ENCODE measurements at regions not wholly inside any gene's neighbourhood (a gene's known extent, or its start where the extent isn't known, plus 50 kb on each side); places are given as distances from the start of the nearest gene placed in this dataset.

GRCh38 chr11:13166036-13166435 is 111.6 kb upstream of the BMAL1 start:
- Histone ChIP-seq H3K27me3 (ENCODE audit: control insufficient read depth in 2 of 2, insufficient read depth in 2 of 2, low read length in 2 of 2) (no peaks in the 10 kb centered on the region), H3K9me3 (ENCODE audit: control insufficient read depth in 2 of 2, low read length in 2 of 2) (no peaks in the 10 kb centered on the region), H3K4me1 (ENCODE audit: control insufficient read depth in 2 of 2, insufficient read depth in 2 of 2, low read length in 2 of 2) (no peaks in the 10 kb centered on the region), H3K4me3 (ENCODE audit: low read length in 2 of 2) (no peak overlapping the region), H3K27ac (ENCODE audit: low read depth in 2 of 2, low read length in 2 of 2) (no peak overlapping the region), H3K36me3 (ENCODE audit: control insufficient read depth in 2 of 2, insufficient read depth in 2 of 2, low read length in 2 of 2) (no peaks in the 10 kb centered on the region), H3K9ac (ENCODE audit: low read depth in 1 of 2, low read length in 2 of 2) (no peak overlapping the region)

DNA sequence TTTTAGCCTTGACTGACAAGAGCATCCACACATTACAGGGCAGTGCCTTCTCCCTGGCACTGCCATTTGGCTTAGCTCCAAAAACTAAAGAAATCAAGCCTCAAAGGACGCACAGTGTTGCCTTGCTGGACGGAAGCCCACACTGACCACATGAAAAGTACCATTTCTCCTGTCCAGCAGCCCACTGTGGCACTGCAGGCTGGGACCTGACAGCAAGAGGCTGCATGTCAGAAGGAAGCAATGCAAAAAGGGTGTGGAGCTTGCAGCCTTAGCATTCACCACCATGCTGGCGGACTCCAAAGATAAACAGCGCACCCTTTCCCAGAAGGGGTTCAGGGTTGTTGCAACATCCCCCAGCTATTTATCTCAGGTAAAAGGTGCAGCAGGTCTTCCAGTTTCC is 109.3 kb upstream of the BMAL1 start:
- Histone ChIP-seq H3K9me3 (ENCODE audit: control insufficient read depth in 2 of 2, low read length in 2 of 2) (no peaks in the 10 kb centered on the region), H3K9ac (ENCODE audit: low read depth in 1 of 2, low read length in 2 of 2) (no peak overlapping the region), H3K36me3 (ENCODE audit: control insufficient read depth in 2 of 2, insufficient read depth in 2 of 2, low read length in 2 of 2) (no peaks in the 10 kb centered on the region), H3K27me3 (ENCODE audit: control insufficient read depth in 2 of 2, insufficient read depth in 2 of 2, low read length in 2 of 2) (no peaks in the 10 kb centered on the region), H3K27ac (ENCODE audit: low read depth in 2 of 2, low read length in 2 of 2) (no peak overlapping the region), H3K4me1 (ENCODE audit: control insufficient read depth in 2 of 2, insufficient read depth in 2 of 2, low read length in 2 of 2) (no peaks in the 10 kb centered on the region), H3K4me3 (ENCODE audit: low read length in 2 of 2) (no peak overlapping the region)

DNA sequence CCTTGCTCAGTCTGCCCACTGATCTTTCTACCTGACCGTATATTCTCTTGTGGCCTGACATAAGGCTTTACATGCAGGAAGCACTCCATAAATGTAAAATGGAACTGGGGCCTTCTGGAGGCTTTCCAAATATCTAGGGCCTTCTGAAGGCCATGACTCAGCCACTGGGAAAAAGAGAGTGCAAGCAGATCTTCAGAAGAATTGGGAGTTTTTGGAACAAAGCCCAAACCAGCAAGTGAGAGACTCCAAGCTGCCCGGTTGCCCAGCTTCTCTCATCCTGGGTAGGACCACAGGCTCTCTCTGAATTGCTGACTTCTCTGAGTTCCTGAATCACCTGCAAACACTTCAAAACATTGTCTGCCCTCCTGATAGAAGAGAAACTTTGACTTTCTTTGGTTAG is 107.9 kb upstream of the BMAL1 start:
- no peaks in the 10 kb centered on the region for H3K9me3 ChIP-seq (ENCODE audit: control insufficient read depth in 2 of 2, low read length in 2 of 2)
- H3K27me3 ChIP-seq (ENCODE audit: control insufficient read depth in 2 of 2, insufficient read depth in 2 of 2, low read length in 2 of 2) = no peaks in the 10 kb centered on the region
- no peak overlapping the region for H3K9ac ChIP-seq (ENCODE audit: low read depth in 1 of 2, low read length in 2 of 2)
- no peaks in the 10 kb centered on the region for H3K36me3 ChIP-seq (ENCODE audit: control insufficient read depth in 2 of 2, insufficient read depth in 2 of 2, low read length in 2 of 2)
- H3K4me3 ChIP-seq (ENCODE audit: low read length in 2 of 2) = no peak overlapping the region
- H3K4me1 ChIP-seq (ENCODE audit: control insufficient read depth in 2 of 2, insufficient read depth in 2 of 2, low read length in 2 of 2) = no peaks in the 10 kb centered on the region
- H3K27ac ChIP-seq (ENCODE audit: low read depth in 2 of 2, low read length in 2 of 2) = no peak overlapping the region

- H3K9ac ChIP-seq (ENCODE audit: low read depth in 1 of 2, low read length in 2 of 2) = no peak overlapping the region
- H3K4me3 ChIP-seq (ENCODE audit: low read length in 2 of 2) = no peak overlapping the region
- no peak overlapping the region for H3K27ac ChIP-seq (ENCODE audit: low read depth in 2 of 2, low read length in 2 of 2)
- H3K9me3 ChIP-seq (ENCODE audit: control insufficient read depth in 2 of 2, low read length in 2 of 2) = no peaks in the 10 kb centered on the region
- no peaks in the 10 kb centered on the region for H3K4me1 ChIP-seq (ENCODE audit: control insufficient read depth in 2 of 2, insufficient read depth in 2 of 2, low read length in 2 of 2)
- H3K27me3 ChIP-seq (ENCODE audit: control insufficient read depth in 2 of 2, insufficient read depth in 2 of 2, low read length in 2 of 2) = no peaks in the 10 kb centered on the region
- no peaks in the 10 kb centered on the region for H3K36me3 ChIP-seq (ENCODE audit: control insufficient read depth in 2 of 2, insufficient read depth in 2 of 2, low read length in 2 of 2)
These were observed 103.5 kb upstream of the BMAL1 start for GRCh38 chr11:13174090-13174489.

- no peak overlapping the region for H3K27ac ChIP-seq (ENCODE audit: low read depth in 2 of 2, low read length in 2 of 2)
- H3K27me3 ChIP-seq (ENCODE audit: control insufficient read depth in 2 of 2, insufficient read depth in 2 of 2, low read length in 2 of 2) = no peaks in the 10 kb centered on the region
- H3K4me3 ChIP-seq (ENCODE audit: low read length in 2 of 2) = no peak overlapping the region
- no peaks in the 10 kb centered on the region for H3K9me3 ChIP-seq (ENCODE audit: control insufficient read depth in 2 of 2, low read length in 2 of 2)
- H3K36me3 ChIP-seq (ENCODE audit: control insufficient read depth in 2 of 2, insufficient read depth in 2 of 2, low read length in 2 of 2) = no peaks in the 10 kb centered on the region
- no peak overlapping the region for H3K9ac ChIP-seq (ENCODE audit: low read depth in 1 of 2, low read length in 2 of 2)
- H3K4me1 ChIP-seq (ENCODE audit: control insufficient read depth in 2 of 2, insufficient read depth in 2 of 2, low read length in 2 of 2) = no peaks in the 10 kb centered on the region
These were observed 94.3 kb upstream of the BMAL1 start for GRCh38 chr11:13183094-13183825.

- no peaks in the 10 kb centered on the region for H3K9me3 ChIP-seq (ENCODE audit: control insufficient read depth in 2 of 2, low read length in 2 of 2)
- H3K4me1 ChIP-seq (ENCODE audit: control insufficient read depth in 2 of 2, insufficient read depth in 2 of 2, low read length in 2 of 2) = no peaks in the 10 kb centered on the region
- H3K36me3 ChIP-seq (ENCODE audit: control insufficient read depth in 2 of 2, insufficient read depth in 2 of 2, low read length in 2 of 2) = no peaks in the 10 kb centered on the region
- H3K4me3 ChIP-seq (ENCODE audit: low read length in 2 of 2) = no peak overlapping the region
- no peaks in the 10 kb centered on the region for H3K27me3 ChIP-seq (ENCODE audit: control insufficient read depth in 2 of 2, insufficient read depth in 2 of 2, low read length in 2 of 2)
- H3K27ac ChIP-seq (ENCODE audit: low read depth in 2 of 2, low read length in 2 of 2) = no peak overlapping the region
- H3K9ac ChIP-seq (ENCODE audit: low read depth in 1 of 2, low read length in 2 of 2) = no peak overlapping the region
These were observed 93.8 kb upstream of the BMAL1 start for GRCh38 chr11:13183826-13184196.

DNA sequence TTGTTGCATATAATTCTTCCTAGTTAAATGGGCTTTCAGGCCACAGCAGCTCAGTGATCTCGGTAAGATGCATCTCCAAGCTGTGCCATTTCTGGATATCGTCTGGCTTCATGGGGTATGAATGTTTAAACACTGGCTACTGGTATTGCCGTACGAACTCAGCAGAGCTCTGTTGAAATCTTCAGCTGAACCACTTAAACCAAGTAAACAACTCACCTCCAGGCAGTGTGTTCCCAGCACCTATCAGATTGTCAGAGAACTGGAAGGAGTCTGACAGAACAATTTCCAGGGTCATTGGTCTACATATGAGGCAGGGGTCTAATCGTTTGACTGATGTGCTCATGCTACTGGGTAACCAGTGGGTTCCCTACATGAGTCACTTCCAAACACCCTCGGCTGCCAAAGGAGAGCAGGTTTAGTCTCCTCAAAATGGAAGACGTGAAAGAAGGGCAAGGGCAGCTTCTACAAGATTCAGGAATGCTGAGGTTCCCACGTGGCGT is 93.2 kb upstream of the BMAL1 start:
- Histone ChIP-seq H3K4me3 (ENCODE audit: low read length in 2 of 2) (no peak overlapping the region), H3K27ac (ENCODE audit: low read depth in 2 of 2, low read length in 2 of 2) (no peak overlapping the region), H3K9me3 (ENCODE audit: control insufficient read depth in 2 of 2, low read length in 2 of 2) (no peaks in the 10 kb centered on the region), H3K9ac (ENCODE audit: low read depth in 1 of 2, low read length in 2 of 2) (no peak overlapping the region), H3K36me3 (ENCODE audit: control insufficient read depth in 2 of 2, insufficient read depth in 2 of 2, low read length in 2 of 2) (no peaks in the 10 kb centered on the region), H3K4me1 (ENCODE audit: control insufficient read depth in 2 of 2, insufficient read depth in 2 of 2, low read length in 2 of 2) (no peaks in the 10 kb centered on the region), H3K27me3 (ENCODE audit: control insufficient read depth in 2 of 2, insufficient read depth in 2 of 2, low read length in 2 of 2) (no peaks in the 10 kb centered on the region)

- Histone ChIP-seq H3K4me1 (ENCODE audit: control insufficient read depth in 2 of 2, insufficient read depth in 2 of 2, low read length in 2 of 2) (no peaks in the 10 kb centered on the region), H3K9me3 (ENCODE audit: control insufficient read depth in 2 of 2, low read length in 2 of 2) (no peaks in the 10 kb centered on the region), H3K27ac (ENCODE audit: low read depth in 2 of 2, low read length in 2 of 2) (no peak overlapping the region), H3K27me3 (ENCODE audit: control insufficient read depth in 2 of 2, insufficient read depth in 2 of 2, low read length in 2 of 2) (no peaks in the 10 kb centered on the region), H3K9ac (ENCODE audit: low read depth in 1 of 2, low read length in 2 of 2) (no peak overlapping the region), H3K36me3 (ENCODE audit: control insufficient read depth in 2 of 2, insufficient read depth in 2 of 2, low read length in 2 of 2) (no peaks in the 10 kb centered on the region), H3K4me3 (ENCODE audit: low read length in 2 of 2) (no peak overlapping the region)
These were observed 89.4 kb upstream of the BMAL1 start for GRCh38 chr11:13188179-13188578.

- H3K36me3 ChIP-seq (ENCODE audit: control insufficient read depth in 2 of 2, insufficient read depth in 2 of 2, low read length in 2 of 2) = no peaks in the 10 kb centered on the region
- no peak overlapping the region for H3K27ac ChIP-seq (ENCODE audit: low read depth in 2 of 2, low read length in 2 of 2)
- H3K4me3 ChIP-seq (ENCODE audit: low read length in 2 of 2) = no peak overlapping the region
- H3K9ac ChIP-seq (ENCODE audit: low read depth in 1 of 2, low read length in 2 of 2) = no peak overlapping the region
- no peaks in the 10 kb centered on the region for H3K27me3 ChIP-seq (ENCODE audit: control insufficient read depth in 2 of 2, insufficient read depth in 2 of 2, low read length in 2 of 2)
- no peaks in the 10 kb centered on the region for H3K9me3 ChIP-seq (ENCODE audit: control insufficient read depth in 2 of 2, low read length in 2 of 2)
- H3K4me1 ChIP-seq (ENCODE audit: control insufficient read depth in 2 of 2, insufficient read depth in 2 of 2, low read length in 2 of 2) = no peaks in the 10 kb centered on the region
These were observed 87.8 kb upstream of the BMAL1 start for GRCh38 chr11:13189561-13190426.

DNA sequence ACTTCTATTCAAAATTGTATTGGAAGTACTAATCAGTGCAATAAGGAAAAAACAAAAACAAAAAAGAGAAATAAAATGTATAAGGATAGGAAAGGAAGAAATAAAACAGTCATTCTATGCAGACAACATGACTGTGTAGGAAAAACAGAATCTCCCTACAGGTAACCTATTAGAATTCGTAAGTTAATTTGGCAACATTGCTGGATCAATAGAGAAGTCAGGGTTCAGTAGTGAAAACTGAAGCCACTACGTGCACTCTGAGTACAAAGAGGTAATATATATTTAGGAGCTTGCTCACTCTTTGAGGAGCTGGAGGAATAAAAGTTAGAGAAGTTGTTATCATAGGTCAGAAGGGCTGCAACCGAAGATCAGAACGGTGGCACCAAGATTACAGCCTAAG is 84.0 kb upstream of the BMAL1 start:
- H3K9ac ChIP-seq (ENCODE audit: low read depth in 1 of 2, low read length in 2 of 2) = no peak overlapping the region
- H3K4me1 ChIP-seq (ENCODE audit: control insufficient read depth in 2 of 2, insufficient read depth in 2 of 2, low read length in 2 of 2) = no peaks in the 10 kb centered on the region
- H3K9me3 ChIP-seq (ENCODE audit: control insufficient read depth in 2 of 2, low read length in 2 of 2) = peaks cover 0 to 4% of the 10 kb centered on the region in 2 donors
- H3K4me3 ChIP-seq (ENCODE audit: low read length in 2 of 2) = no peak overlapping the region
- no peak overlapping the region for H3K27ac ChIP-seq (ENCODE audit: low read depth in 2 of 2, low read length in 2 of 2)
- no peaks in the 10 kb centered on the region for H3K27me3 ChIP-seq (ENCODE audit: control insufficient read depth in 2 of 2, insufficient read depth in 2 of 2, low read length in 2 of 2)
- H3K36me3 ChIP-seq (ENCODE audit: control insufficient read depth in 2 of 2, insufficient read depth in 2 of 2, low read length in 2 of 2) = no peaks in the 10 kb centered on the region
